ENCODE measurements at regions not wholly inside any gene's neighbourhood (a gene's known extent, or its start where the extent isn't known, plus 50 kb on each side); places are given as distances from the start of the nearest gene placed in this dataset.

DNA sequence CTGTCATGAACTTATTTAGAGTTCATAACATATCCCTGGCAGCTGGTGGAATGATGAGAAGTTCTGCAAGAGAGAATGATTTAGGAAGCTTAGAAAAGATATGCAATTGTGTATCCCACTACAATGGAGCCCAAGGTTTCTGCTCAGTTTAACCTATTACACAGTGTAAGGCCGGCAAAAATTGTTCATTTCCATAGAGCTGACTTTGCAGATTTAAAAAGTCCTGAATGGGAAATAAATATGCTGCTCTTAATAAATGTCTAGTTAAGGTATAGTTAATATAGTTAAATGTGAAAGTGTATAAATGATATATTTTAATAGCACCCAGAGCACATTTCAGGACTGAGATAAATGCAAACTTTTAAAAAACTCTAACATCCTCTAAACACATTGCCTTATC, 149.9 kb downstream of the EVX1 start:
- no peak for TF ChIP-seq POLR2A (IDR thresholded peaks at IDR 0.05; ENCODE audit: low read depth, low read length)
- TF ChIP-seq POLR2AphosphoS5 (IDR thresholded peaks at IDR 0.05; ENCODE audit: low read depth, low read length) = no peak

Measured in GM12892 (cell line).